GM12878 (cell line): ENCODE measurements at regions not wholly inside any gene's neighbourhood (a gene's known extent, or its start where the extent isn't known, plus 50 kb on each side); places are given as distances from the start of the nearest gene placed in this dataset.
A peak's percentile ranks its signal among the peaks of the same experiment; 100 is the strongest.

Source experiments
- ATAC-seq: fragments of 200-7000 bp; cut with Tn5 transposase; 3 replicates; pipeline ENCODE4 v1.9.1; 2020; ENCODE audit warnings: mild to moderate bottlenecking, moderate library complexity
- BruUV-seq: library from RNA; stranded (reverse); fragments of 400-500 nt; replicated peaks from 2 replicates; lab custom pipeline; 2021; lab: Mats Ljungman, UMichigan
- CTCF ChIA-PET: fragments of 300-600 bp; sonication (Branson Sonifier 250); formaldehyde crosslinking; extraction: SDS; loops from one replicate; lab custom pipeline; 2021; ENCODE audit warnings: inconsistent platforms; lab: Yijun Ruan, JAX
- POLR2A ChIA-PET: fragments of 350-600 bp; formaldehyde crosslinking; extraction: SDS; loops from one replicate; lab custom pipeline; 2021; ENCODE audit warnings: inconsistent platforms; lab: Charles Lee
- RAD21 ChIA-PET: fragments of 300-600 bp; sonication (Branson Sonifier 250); formaldehyde crosslinking; loops from one replicate; lab custom pipeline; 2023; ENCODE audit warnings: antibody characterized with exemption; ENCODE audit not compliant: unreplicated experiment; lab: Charles Lee
- SMC1A ChIA-PET: fragments of 300-600 bp; sonication (Branson Sonifier 250); formaldehyde crosslinking; loops from one replicate; lab custom pipeline; 2023; ENCODE audit not compliant: unreplicated experiment, uncharacterized antibody; lab: Charles Lee
- DNase-seq: peaks from one replicate; pipeline ENCODE4 v3.0.0-alpha.2; 2011; ENCODE audit warnings: low read depth, low spot score
- FAIRE-seq: peaks from 3 replicates; lab custom pipeline; 2011; peaks lifted over from hg19 to GRCh38; lab: Jason Lieb, UNC
- H2AFZ ChIP-seq: 2 replicates; pipeline ENCODE4 v1.6.0; 2011; ENCODE audit warnings: low read depth, low read length, control low read depth; ENCODE audit not compliant: control insufficient read depth
- H3K27ac ChIP-seq: 2 replicates; pipeline ENCODE4 v1.5.1; 2011; ENCODE audit warnings: control low read depth; ENCODE audit not compliant: control insufficient read depth, insufficient read depth
- H3K27me3 ChIP-seq, 2 experiments: replicated peaks in 1 of 2; 2 replicates each; pipeline versions ENCODE4 v1.6.0 to v1.6.1; 2011; ENCODE audit warnings: low read length in 1 of 2; ENCODE audit not compliant: control insufficient read depth in 2 of 2, insufficient read depth in 2 of 2
- H3K36me3 ChIP-seq, 2 experiments: 2 replicates each; pipeline ENCODE4 v1.5.1; 2011; ENCODE audit warnings: low read length in 1 of 2; ENCODE audit not compliant: control insufficient read depth in 2 of 2, insufficient read depth in 2 of 2
- H3K4me1 ChIP-seq: 2 replicates; pipeline ENCODE4 v1.6.1; 2011; ENCODE audit warnings: mild to moderate bottlenecking, low read length, moderate library complexity, mixed read lengths; ENCODE audit not compliant: control insufficient read depth, insufficient read depth
- H3K4me2 ChIP-seq: 2 replicates; pipeline ENCODE4 v1.6.0; 2011; ENCODE audit warnings: control low read depth; ENCODE audit not compliant: control insufficient read depth, insufficient read depth
- H3K4me3 ChIP-seq: fragments of 200-600 bp; sonication (generic); 2 replicates; pipeline ENCODE4 v1.5.1; 2016
- H3K79me2 ChIP-seq: 2 replicates; pipeline ENCODE4 v1.6.0; 2011; ENCODE audit warnings: low read length; ENCODE audit not compliant: control insufficient read depth, insufficient read depth
- H3K9ac ChIP-seq: 2 replicates; pipeline ENCODE4 v1.8.0; 2011; ENCODE audit warnings: low read length, control low read depth, mixed read lengths; ENCODE audit not compliant: control insufficient read depth, insufficient read depth
- H3K9me3 ChIP-seq: replicated peaks from 3 replicates; pipeline ENCODE4 v1.5.1; 2011; ENCODE audit warnings: mild to moderate bottlenecking, low read length; ENCODE audit not compliant: control insufficient read depth, insufficient read depth
- H4K20me1 ChIP-seq: 2 replicates; pipeline ENCODE4 v1.6.0; 2011; ENCODE audit not compliant: control insufficient read depth, insufficient read depth
- GABPA ChIP-seq: IDR thresholded peaks from 2 replicates; pipeline ENCODE4 v1.6.1; 2014; ENCODE audit warnings: antibody characterized with exemption, low read depth, mild to moderate bottlenecking, inconsistent platforms
- JUNB ChIP-seq: IDR thresholded peaks from 2 replicates; pipeline ENCODE4 v1.6.1; 2016; ENCODE audit warnings: antibody characterized with exemption, mild to moderate bottlenecking
- RAD21 ChIP-seq: IDR thresholded peaks from 2 replicates; pipeline ENCODE4 v1.6.1; 2011; ENCODE audit warnings: mild to moderate bottlenecking, low read depth, low read length, moderate library complexity; ENCODE audit not compliant: insufficient read depth
- SMC3 ChIP-seq: IDR thresholded peaks from 2 replicates; pipeline ENCODE4 v1.6.1; 2011; ENCODE audit warnings: low read length, improper control_type of control experiment, borderline replicate concordance
- WGBS: methylation state at CpG from one replicate; pipeline ENCODE4 v1.1.6; 2016; ENCODE audit warnings: low lambda C conversion rate; ENCODE audit not compliant: insufficient replicate concordance, insufficient coverage; ENCODE audit errors: missing lambda C conversion rate; 5-methylcytosine and 5-hydroxymethylcytosine counted together
- in situ Hi-C: fragments of 300-500 bp; cut with MboI; formaldehyde crosslinking; loops from 9 replicates; pipeline ENCODE4 v1.14.3; 2018; ENCODE audit warnings: mixed read lengths
- intact Hi-C: fragments of 100-400 bp; cut with micrococcal nuclease; formaldehyde crosslinking; loops from one replicate; pipeline ENCODE4 v1.14.2; 2022; ENCODE audit not compliant: unreplicated experiment
- TF ChIP-seq, protein P1 (sequence below): IDR thresholded peaks from 2 replicates; pipeline ENCODE4 v1.6.1; 2012; ENCODE audit warnings: improper control_type of control experiment, low read depth, low read length; ENCODE audit not compliant: insufficient replicate concordance
- TF ChIP-seq, protein P2 (sequence below): fragments of 450-650 bp; IDR thresholded peaks from 2 replicates; pipeline ENCODE4 v1.6.1; 2016; ENCODE audit warnings: mild to moderate bottlenecking
- TF ChIP-seq, protein P3 (sequence below): fragments of 450-650 bp; IDR thresholded peaks from 2 replicates; pipeline ENCODE4 v1.6.1; 2017; ENCODE audit warnings: mild to moderate bottlenecking, moderate library complexity
- TF ChIP-seq, protein P4 (sequence below), 3 experiments: IDR thresholded peaks in 2 of 3; conservative IDR thresholded peaks in 1 of 3; 2 replicates each; pipeline ENCODE4 v1.5.1; 2011; ENCODE audit warnings: low read depth in 3 of 3, low read length in 3 of 3, mild to moderate bottlenecking in 3 of 3, control low read depth in 2 of 3, moderate library complexity in 2 of 3, inconsistent platforms in 1 of 3, mixed read lengths in 1 of 3; ENCODE audit not compliant: control insufficient read depth in 2 of 3, insufficient read depth in 1 of 3; ENCODE audit errors: extremely low read depth in 1 of 3

DNA sequence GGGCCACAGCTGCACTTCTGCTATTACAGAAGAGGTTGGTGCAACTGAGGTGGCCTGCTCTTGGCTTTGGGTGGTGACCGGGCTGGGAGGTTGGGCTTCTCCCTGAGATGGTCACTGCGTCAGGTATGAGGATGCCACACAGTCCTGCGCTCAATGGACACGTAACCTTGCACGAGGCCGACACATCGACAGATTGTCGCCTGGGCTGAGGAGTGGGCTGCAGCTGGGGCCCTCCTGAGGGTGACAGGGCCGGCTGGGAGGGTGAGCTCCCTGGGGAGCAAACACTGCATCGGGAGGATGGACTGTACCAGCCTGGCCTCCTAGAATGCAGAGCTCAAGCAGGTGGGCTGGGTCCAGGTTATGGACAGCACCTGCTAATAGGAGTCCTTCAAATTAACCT lies 261.1 kb upstream of the ADAMTS16 start (continued):
- TF ChIP-seq, protein P1, sequence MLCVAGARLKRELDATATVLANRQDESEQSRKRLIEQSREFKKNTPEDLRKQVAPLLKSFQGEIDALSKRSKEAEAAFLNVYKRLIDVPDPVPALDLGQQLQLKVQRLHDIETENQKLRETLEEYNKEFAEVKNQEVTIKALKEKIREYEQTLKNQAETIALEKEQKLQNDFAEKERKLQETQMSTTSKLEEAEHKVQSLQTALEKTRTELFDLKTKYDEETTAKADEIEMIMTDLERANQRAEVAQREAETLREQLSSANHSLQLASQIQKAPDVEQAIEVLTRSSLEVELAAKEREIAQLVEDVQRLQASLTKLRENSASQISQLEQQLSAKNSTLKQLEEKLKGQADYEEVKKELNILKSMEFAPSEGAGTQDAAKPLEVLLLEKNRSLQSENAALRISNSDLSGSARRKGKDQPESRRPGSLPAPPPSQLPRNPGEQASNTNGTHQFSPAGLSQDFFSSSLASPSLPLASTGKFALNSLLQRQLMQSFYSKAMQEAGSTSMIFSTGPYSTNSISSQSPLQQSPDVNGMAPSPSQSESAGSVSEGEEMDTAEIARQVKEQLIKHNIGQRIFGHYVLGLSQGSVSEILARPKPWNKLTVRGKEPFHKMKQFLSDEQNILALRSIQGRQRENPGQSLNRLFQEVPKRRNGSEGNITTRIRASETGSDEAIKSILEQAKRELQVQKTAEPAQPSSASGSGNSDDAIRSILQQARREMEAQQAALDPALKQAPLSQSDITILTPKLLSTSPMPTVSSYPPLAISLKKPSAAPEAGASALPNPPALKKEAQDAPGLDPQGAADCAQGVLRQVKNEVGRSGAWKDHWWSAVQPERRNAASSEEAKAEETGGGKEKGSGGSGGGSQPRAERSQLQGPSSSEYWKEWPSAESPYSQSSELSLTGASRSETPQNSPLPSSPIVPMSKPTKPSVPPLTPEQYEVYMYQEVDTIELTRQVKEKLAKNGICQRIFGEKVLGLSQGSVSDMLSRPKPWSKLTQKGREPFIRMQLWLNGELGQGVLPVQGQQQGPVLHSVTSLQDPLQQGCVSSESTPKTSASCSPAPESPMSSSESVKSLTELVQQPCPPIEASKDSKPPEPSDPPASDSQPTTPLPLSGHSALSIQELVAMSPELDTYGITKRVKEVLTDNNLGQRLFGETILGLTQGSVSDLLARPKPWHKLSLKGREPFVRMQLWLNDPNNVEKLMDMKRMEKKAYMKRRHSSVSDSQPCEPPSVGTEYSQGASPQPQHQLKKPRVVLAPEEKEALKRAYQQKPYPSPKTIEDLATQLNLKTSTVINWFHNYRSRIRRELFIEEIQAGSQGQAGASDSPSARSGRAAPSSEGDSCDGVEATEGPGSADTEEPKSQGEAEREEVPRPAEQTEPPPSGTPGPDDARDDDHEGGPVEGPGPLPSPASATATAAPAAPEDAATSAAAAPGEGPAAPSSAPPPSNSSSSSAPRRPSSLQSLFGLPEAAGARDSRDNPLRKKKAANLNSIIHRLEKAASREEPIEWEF, result no peak
- TF ChIP-seq GABPA, result no peak
- TF ChIP-seq, protein P2, sequence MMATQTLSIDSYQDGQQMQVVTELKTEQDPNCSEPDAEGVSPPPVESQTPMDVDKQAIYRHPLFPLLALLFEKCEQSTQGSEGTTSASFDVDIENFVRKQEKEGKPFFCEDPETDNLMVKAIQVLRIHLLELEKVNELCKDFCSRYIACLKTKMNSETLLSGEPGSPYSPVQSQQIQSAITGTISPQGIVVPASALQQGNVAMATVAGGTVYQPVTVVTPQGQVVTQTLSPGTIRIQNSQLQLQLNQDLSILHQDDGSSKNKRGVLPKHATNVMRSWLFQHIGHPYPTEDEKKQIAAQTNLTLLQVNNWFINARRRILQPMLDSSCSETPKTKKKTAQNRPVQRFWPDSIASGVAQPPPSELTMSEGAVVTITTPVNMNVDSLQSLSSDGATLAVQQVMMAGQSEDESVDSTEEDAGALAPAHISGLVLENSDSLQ, result no peak
- TF ChIP-seq JUNB, result no peak

DNA sequence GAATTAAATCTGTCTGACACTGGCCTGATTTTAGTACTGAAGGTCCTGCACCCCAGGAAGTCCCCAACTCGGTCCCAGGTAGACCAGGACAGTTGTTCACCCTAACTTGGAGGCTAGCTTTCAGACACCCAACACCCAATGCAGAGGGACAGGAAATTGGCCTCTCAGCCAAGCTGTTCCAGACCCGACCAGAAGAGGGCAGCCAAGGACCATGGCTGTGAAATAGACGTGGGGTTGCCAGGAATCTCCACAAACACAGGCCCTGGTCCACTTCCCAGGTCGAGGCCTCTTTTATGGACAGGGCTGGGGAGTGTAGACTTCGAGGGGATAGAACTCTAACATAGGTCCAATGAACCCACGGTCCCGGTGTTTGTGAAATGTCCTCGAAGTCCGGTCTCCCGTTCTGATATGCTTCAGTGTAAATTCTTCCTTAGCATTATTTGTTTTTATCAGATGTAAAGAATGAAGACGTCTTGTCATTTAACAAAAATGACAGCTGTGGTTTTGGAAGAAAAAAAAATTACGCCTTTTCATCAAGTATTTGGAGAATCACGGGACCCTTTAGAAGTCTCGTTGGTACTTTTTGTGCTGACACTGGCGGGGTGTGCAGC lies 260.3 kb upstream of the ADAMTS16 start:
- peak; percentile 68 for FAIRE-seq
- CTCF ChIA-PET, result interaction anchor here (0.5 to 3.7 kb wide), 23 partner anchors 9 to 920 kb away, joined by 3 to 31 read pairs (median 3); partner anchors contain the start of gene ICE1

More for the DNA sequence above, 260.3 kb upstream of the ADAMTS16 start:
- TF ChIP-seq, protein P3, sequence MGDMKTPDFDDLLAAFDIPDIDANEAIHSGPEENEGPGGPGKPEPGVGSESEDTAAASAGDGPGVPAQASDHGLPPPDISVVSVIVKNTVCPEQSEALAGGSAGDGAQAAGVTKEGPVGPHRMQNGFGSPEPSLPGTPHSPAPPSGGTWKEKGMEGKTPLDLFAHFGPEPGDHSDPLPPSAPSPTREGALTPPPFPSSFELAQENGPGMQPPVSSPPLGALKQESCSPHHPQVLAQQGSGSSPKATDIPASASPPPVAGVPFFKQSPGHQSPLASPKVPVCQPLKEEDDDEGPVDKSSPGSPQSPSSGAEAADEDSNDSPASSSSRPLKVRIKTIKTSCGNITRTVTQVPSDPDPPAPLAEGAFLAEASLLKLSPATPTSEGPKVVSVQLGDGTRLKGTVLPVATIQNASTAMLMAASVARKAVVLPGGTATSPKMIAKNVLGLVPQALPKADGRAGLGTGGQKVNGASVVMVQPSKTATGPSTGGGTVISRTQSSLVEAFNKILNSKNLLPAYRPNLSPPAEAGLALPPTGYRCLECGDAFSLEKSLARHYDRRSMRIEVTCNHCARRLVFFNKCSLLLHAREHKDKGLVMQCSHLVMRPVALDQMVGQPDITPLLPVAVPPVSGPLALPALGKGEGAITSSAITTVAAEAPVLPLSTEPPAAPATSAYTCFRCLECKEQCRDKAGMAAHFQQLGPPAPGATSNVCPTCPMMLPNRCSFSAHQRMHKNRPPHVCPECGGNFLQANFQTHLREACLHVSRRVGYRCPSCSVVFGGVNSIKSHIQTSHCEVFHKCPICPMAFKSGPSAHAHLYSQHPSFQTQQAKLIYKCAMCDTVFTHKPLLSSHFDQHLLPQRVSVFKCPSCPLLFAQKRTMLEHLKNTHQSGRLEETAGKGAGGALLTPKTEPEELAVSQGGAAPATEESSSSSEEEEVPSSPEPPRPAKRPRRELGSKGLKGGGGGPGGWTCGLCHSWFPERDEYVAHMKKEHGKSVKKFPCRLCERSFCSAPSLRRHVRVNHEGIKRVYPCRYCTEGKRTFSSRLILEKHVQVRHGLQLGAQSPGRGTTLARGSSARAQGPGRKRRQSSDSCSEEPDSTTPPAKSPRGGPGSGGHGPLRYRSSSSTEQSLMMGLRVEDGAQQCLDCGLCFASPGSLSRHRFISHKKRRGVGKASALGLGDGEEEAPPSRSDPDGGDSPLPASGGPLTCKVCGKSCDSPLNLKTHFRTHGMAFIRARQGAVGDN, result no peak
- TF ChIP-seq, protein P4, sequence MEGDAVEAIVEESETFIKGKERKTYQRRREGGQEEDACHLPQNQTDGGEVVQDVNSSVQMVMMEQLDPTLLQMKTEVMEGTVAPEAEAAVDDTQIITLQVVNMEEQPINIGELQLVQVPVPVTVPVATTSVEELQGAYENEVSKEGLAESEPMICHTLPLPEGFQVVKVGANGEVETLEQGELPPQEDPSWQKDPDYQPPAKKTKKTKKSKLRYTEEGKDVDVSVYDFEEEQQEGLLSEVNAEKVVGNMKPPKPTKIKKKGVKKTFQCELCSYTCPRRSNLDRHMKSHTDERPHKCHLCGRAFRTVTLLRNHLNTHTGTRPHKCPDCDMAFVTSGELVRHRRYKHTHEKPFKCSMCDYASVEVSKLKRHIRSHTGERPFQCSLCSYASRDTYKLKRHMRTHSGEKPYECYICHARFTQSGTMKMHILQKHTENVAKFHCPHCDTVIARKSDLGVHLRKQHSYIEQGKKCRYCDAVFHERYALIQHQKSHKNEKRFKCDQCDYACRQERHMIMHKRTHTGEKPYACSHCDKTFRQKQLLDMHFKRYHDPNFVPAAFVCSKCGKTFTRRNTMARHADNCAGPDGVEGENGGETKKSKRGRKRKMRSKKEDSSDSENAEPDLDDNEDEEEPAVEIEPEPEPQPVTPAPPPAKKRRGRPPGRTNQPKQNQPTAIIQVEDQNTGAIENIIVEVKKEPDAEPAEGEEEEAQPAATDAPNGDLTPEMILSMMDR (IDR thresholded peaks at IDR 0.05 in 2 of 3, conservative IDR thresholded peaks at IDR 0.05 in 1 of 3; ENCODE audit: control insufficient read depth in 2 of 3, extremely low read depth in 1 of 3, insufficient read depth in 1 of 3, low read depth in 3 of 3, low read length in 3 of 3), result peak; percentile 87 to 96 (median 92)
- TF ChIP-seq SMC3 (peak; percentile 69), RAD21 (peak; percentile 99)
- H3K9ac ChIP-seq, result no peak overlapping the region
- DNase-seq (no peak), ATAC-seq (peak; percentile 90)
- no TSS peak for BruUV-seq
- no peak overlapping the region for H3K4me3 ChIP-seq
- no peaks in the 10 kb centered on the region for H3K9me3 ChIP-seq
- RAD21 ChIA-PET, result interaction anchor here (0.6 to 2.1 kb wide), 6 partner anchors 61 to 598 kb away, joined by 3 to 8 read pairs (median 4); no protein-coding TSS in a partner anchor
- POLR2A ChIA-PET, result no interaction called here
- no peak overlapping the region for H3K4me2 ChIP-seq
- intact Hi-C loops, result loop anchor here (1.0 to 5.0 kb wide), 3 partner anchors 63 to 540 kb away; partner anchors contain the start of gene ADAMTS16
- H3K27me3 ChIP-seq, result no peaks in the 10 kb centered on the region
- no peaks in the 10 kb centered on the region for H3K79me2 ChIP-seq
- H3K36me3 ChIP-seq, result no peaks in the 10 kb centered on the region
- no peak overlapping the region for H2AFZ ChIP-seq
- H3K27ac ChIP-seq, result no peak overlapping the region
- no peaks in the 10 kb centered on the region for H3K4me1 ChIP-seq
- in situ Hi-C loops, result loop anchor here (5.0 kb wide), 1 partner anchor 538 kb away; no protein-coding TSS in a partner anchor
- WGBS, result 41% methylated on average over 15 of the region's 15 CpGs
- H4K20me1 ChIP-seq, result no peaks in the 10 kb centered on the region
- SMC1A ChIA-PET, result interaction anchor here (0.6 to 5.7 kb wide), 8 partner anchors 9 to 613 kb away, joined by 3 to 31 read pairs (median 4); no protein-coding TSS in a partner anchor
